ENCODE measurements at regions not wholly inside any gene's neighbourhood (a gene's known extent, or its start where the extent isn't known, plus 50 kb on each side); places are given as distances from the start of the nearest gene placed in this dataset.

- Histone ChIP-seq H3F3A (ENCODE audit: insufficient read depth) (no peaks in the 10 kb centered on the region), H3K9me2 (replicated peaks; ENCODE audit: insufficient read depth, low read length) (no peaks in the 10 kb centered on the region), H2AFZ (ENCODE audit: low read depth, low read length, severe bottlenecking) (no peak overlapping the region), H3K27me3 (ENCODE audit: low read length) (no peaks in the 10 kb centered on the region), H3K79me2 (ENCODE audit: insufficient read depth, low read length) (no peaks in the 10 kb centered on the region), H3K4me3 (ENCODE audit: insufficient read depth, low read length, poor library complexity, severe bottlenecking) (no peak overlapping the region), H3K36me3 (ENCODE audit: low read length) (no peaks in the 10 kb centered on the region), H3K4me2 (ENCODE audit: low read depth, low read length, poor library complexity, severe bottlenecking) (no peak overlapping the region), H3K9me3 (ENCODE audit: insufficient read depth, low read length) (no peaks in the 10 kb centered on the region), H3K27ac (ENCODE audit: low read depth, low read length) (no peak overlapping the region), H3K9ac (ENCODE audit: low read length) (no peak overlapping the region), H4K20me1 (ENCODE audit: low read depth, low read length) (no peaks in the 10 kb centered on the region)
- TF ChIP-seq CTCF (IDR thresholded peaks at IDR 0.05; ENCODE audit: insufficient read depth, low read length, poor library complexity, severe bottlenecking) (no peak), EZH2phosphoT487 (conservative IDR thresholded peaks at IDR 0.05; ENCODE audit: low read length) (no peak)
Observed at GRCh38 chr14:25140411-25140810, 90.5 kb upstream of the STXBP6 start.

GRCh38 chr14:25136811-25137210 is 86.9 kb upstream of the STXBP6 start:
- H3K27ac ChIP-seq (ENCODE audit: low read depth, low read length), result no peak overlapping the region
- no peaks in the 10 kb centered on the region for H3F3A ChIP-seq (ENCODE audit: insufficient read depth)
- no peaks in the 10 kb centered on the region for H3K79me2 ChIP-seq (ENCODE audit: insufficient read depth, low read length)
- no peaks in the 10 kb centered on the region for H3K36me3 ChIP-seq (ENCODE audit: low read length)
- no peaks in the 10 kb centered on the region for H3K27me3 ChIP-seq (ENCODE audit: low read length)
- no peaks in the 10 kb centered on the region for H4K20me1 ChIP-seq (ENCODE audit: low read depth, low read length)
- no peak overlapping the region for H3K9ac ChIP-seq (ENCODE audit: low read length)
- no peaks in the 10 kb centered on the region for H3K9me3 ChIP-seq (ENCODE audit: insufficient read depth, low read length)
- H2AFZ ChIP-seq (ENCODE audit: low read depth, low read length, severe bottlenecking), result no peak overlapping the region
- TF ChIP-seq EZH2phosphoT487 (conservative IDR thresholded peaks at IDR 0.05; ENCODE audit: low read length) (no peak), CTCF (IDR thresholded peaks at IDR 0.05; ENCODE audit: insufficient read depth, low read length, poor library complexity, severe bottlenecking) (no peak)
- H3K4me2 ChIP-seq (ENCODE audit: low read depth, low read length, poor library complexity, severe bottlenecking), result no peak overlapping the region
- no peak overlapping the region for H3K4me3 ChIP-seq (ENCODE audit: insufficient read depth, low read length, poor library complexity, severe bottlenecking)
- H3K9me2 ChIP-seq (replicated peaks; ENCODE audit: insufficient read depth, low read length), result no peaks in the 10 kb centered on the region

GRCh38 chr14:25134184-25134583 is 84.2 kb upstream of the STXBP6 start:
- Histone ChIP-seq H3K4me3 (ENCODE audit: insufficient read depth, low read length, poor library complexity, severe bottlenecking) (no peak overlapping the region), H3K36me3 (ENCODE audit: low read length) (no peaks in the 10 kb centered on the region), H3K9me3 (ENCODE audit: insufficient read depth, low read length) (no peaks in the 10 kb centered on the region), H3K9me2 (replicated peaks; ENCODE audit: insufficient read depth, low read length) (no peaks in the 10 kb centered on the region), H4K20me1 (ENCODE audit: low read depth, low read length) (no peaks in the 10 kb centered on the region), H3K27me3 (ENCODE audit: low read length) (no peaks in the 10 kb centered on the region), H3K79me2 (ENCODE audit: insufficient read depth, low read length) (no peaks in the 10 kb centered on the region), H3F3A (ENCODE audit: insufficient read depth) (no peaks in the 10 kb centered on the region), H3K4me2 (ENCODE audit: low read depth, low read length, poor library complexity, severe bottlenecking) (no peak overlapping the region), H3K27ac (ENCODE audit: low read depth, low read length) (no peak overlapping the region), H2AFZ (ENCODE audit: low read depth, low read length, severe bottlenecking) (no peak overlapping the region), H3K9ac (ENCODE audit: low read length) (no peak overlapping the region)
- TF ChIP-seq EZH2phosphoT487 (conservative IDR thresholded peaks at IDR 0.05; ENCODE audit: low read length) (no peak), CTCF (IDR thresholded peaks at IDR 0.05; ENCODE audit: insufficient read depth, low read length, poor library complexity, severe bottlenecking) (no peak)
